ENCODE measurements at regions not wholly inside any gene's neighbourhood (a gene's known extent, or its start where the extent isn't known, plus 50 kb on each side); places are given as distances from the start of the nearest gene placed in this dataset.
"Not testable (repeated sequence)": the region's sequence is repeated elsewhere in the genome, so short reads cannot be mapped to it uniquely, and the experiment has no call there.

DNA sequence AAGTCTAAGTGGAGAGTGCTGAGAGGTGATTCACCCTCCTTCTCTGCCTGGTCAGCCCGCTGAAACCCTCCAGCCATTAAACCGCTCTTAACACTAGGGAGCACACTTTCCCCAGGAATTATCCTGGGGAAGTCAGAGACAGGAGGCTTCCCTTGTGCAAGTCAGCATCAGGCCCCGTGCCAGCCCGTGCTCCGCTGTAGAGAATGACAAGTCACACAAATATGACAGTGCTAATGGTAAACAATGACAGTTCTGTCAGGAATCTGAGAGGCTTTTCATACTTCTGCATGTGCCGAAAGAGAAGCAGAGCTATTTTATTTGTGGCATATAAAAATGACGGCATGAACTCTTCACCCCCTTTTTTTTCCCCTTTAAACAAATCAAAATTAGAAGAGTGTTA lies 816.9 kb upstream of the SLC10A2 start:
- Histone ChIP-seq H3K27me3 (no peaks in the 10 kb centered on the region), H3K9me3 (no peaks in the 10 kb centered on the region), H3K36me3 (no peaks in the 10 kb centered on the region), H3K27ac (no peak overlapping the region), H3K4me3 (no peak overlapping the region), H3K4me1 (no peaks in the 10 kb centered on the region)
- peak; percentile 90 for DNase-seq (ENCODE audit: low spot score)
- TF ChIP-seq, protein P1, sequence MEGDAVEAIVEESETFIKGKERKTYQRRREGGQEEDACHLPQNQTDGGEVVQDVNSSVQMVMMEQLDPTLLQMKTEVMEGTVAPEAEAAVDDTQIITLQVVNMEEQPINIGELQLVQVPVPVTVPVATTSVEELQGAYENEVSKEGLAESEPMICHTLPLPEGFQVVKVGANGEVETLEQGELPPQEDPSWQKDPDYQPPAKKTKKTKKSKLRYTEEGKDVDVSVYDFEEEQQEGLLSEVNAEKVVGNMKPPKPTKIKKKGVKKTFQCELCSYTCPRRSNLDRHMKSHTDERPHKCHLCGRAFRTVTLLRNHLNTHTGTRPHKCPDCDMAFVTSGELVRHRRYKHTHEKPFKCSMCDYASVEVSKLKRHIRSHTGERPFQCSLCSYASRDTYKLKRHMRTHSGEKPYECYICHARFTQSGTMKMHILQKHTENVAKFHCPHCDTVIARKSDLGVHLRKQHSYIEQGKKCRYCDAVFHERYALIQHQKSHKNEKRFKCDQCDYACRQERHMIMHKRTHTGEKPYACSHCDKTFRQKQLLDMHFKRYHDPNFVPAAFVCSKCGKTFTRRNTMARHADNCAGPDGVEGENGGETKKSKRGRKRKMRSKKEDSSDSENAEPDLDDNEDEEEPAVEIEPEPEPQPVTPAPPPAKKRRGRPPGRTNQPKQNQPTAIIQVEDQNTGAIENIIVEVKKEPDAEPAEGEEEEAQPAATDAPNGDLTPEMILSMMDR (IDR thresholded peaks at IDR 0.05), result peak in 1 of 2 donors; percentile 64

GRCh38 chr13:103880146-103880545 lies 813.9 kb upstream of the SLC10A2 start:
- not testable (repeated sequence) for H3K27ac ChIP-seq; H3K4me3 ChIP-seq; H3K9me3 ChIP-seq; H3K4me1 ChIP-seq; DNase-seq (ENCODE audit: low spot score); H3K27me3 ChIP-seq; H3K36me3 ChIP-seq

GRCh38 chr13:103878891-103879605 lies 812.8 kb upstream of the SLC10A2 start:
- Histone ChIP-seq H3K4me1 (no peaks in the 10 kb centered on the region), H3K4me3 (no peak overlapping the region), H3K27ac (no peak overlapping the region), H3K9me3 (no peaks in the 10 kb centered on the region), H3K27me3 (no peaks in the 10 kb centered on the region), H3K36me3 (no peaks in the 10 kb centered on the region)
- no peak for DNase-seq (ENCODE audit: low spot score)
- TF ChIP-seq, protein P1 (IDR thresholded peaks at IDR 0.05), result no peak

DNA sequence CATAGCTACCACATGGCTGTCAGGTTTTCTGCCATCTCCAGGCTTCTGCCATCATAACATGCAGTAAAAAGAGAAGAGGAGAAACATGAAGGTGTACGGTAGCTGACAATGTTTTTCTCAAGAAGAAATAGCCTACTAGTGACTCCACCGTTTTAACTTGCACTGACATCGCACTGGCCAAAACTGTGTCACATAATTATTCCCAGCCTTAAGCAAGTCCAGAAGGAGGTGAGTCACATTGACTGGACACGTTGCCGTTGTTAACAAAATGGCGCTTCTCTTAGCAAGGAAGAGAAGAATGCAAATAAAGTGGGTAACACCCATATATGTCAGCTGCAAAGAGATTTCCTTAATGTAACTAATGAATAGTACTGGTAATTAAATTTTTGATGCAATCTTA lies 810.4 kb upstream of the SLC10A2 start:
- TF ChIP-seq, protein P1 (IDR thresholded peaks at IDR 0.05), result no peak
- no peaks in the 10 kb centered on the region for H3K27me3 ChIP-seq

GRCh38 chr13:103873725-103874124 lies 807.5 kb upstream of the SLC10A2 start:
- Histone ChIP-seq H3K9me3 (no peaks in the 10 kb centered on the region), H3K4me1 (no peaks in the 10 kb centered on the region), H3K27ac (no peak overlapping the region), H3K4me3 (no peak overlapping the region), H3K27me3 (no peaks in the 10 kb centered on the region), H3K36me3 (no peaks in the 10 kb centered on the region)
- TF ChIP-seq, protein P1 (IDR thresholded peaks at IDR 0.05), result no peak
- no peak for DNase-seq (ENCODE audit: low spot score)

More for the DNA sequence above, 810.4 kb upstream of the SLC10A2 start:
- Histone ChIP-seq H3K4me3 (no peak overlapping the region), H3K27ac (no peak overlapping the region), H3K36me3 (no peaks in the 10 kb centered on the region), H3K9me3 (no peaks in the 10 kb centered on the region), H3K4me1 (no peaks in the 10 kb centered on the region)
- DNase-seq (ENCODE audit: low spot score), result no peak

GRCh38 chr13:103866048-103866447 lies 799.8 kb upstream of the SLC10A2 start:
- no peaks in the 10 kb centered on the region for H3K27me3 ChIP-seq
- no peak for DNase-seq (ENCODE audit: low spot score)
- H3K4me3 ChIP-seq, result no peak overlapping the region
- TF ChIP-seq, protein P1 (IDR thresholded peaks at IDR 0.05), result no peak
- H3K4me1 ChIP-seq, result no peaks in the 10 kb centered on the region
- H3K9me3 ChIP-seq, result no peaks in the 10 kb centered on the region
- no peak overlapping the region for H3K27ac ChIP-seq
- H3K36me3 ChIP-seq, result no peaks in the 10 kb centered on the region

Measured in right atrium auricular region (tissue), 2 donors.